HG03039 (cell line): ENCODE measurements at regions not wholly inside any gene's neighbourhood (a gene's known extent, or its start where the extent isn't known, plus 50 kb on each side); places are given as distances from the start of the nearest gene placed in this dataset.
"Not testable (repeated sequence)": the region's sequence is repeated elsewhere in the genome, so short reads cannot be mapped to it uniquely, and the experiment has no call there.

ENCODE experiments used
- ATAC-seq: cut with Tn5 transposase; IDR thresholded peaks from one replicate; pipeline ENCODE4 v1.9.1; 2021; ENCODE audit warnings: mild to moderate bottlenecking, moderate library complexity; ENCODE audit not compliant: unreplicated experiment

- ATAC-seq: no peak
Observed at GRCh38 chr12:75710361-75711069, 199.1 kb upstream of the KRR1 start.

GRCh38 chr12:75709503-75709902, 198.1 kb upstream of the KRR1 start:
- ATAC-seq: no peak

GRCh38 chr12:75708802-75709201, 197.4 kb upstream of the KRR1 start:
- ATAC-seq: no peak

- no peak for ATAC-seq
Observed at GRCh38 chr12:75707983-75708382, 196.6 kb upstream of the KRR1 start.

GRCh38 chr12:75706786-75707605, 195.6 kb upstream of the KRR1 start:
- ATAC-seq: no peak

- ATAC-seq: no peak
Observed at GRCh38 chr12:75705749-75706711, 194.6 kb upstream of the KRR1 start.

- no peak for ATAC-seq
Observed at GRCh38 chr12:75704664-75705063, 193.3 kb upstream of the KRR1 start.

- ATAC-seq: no peak
Observed at GRCh38 chr12:75704208-75704607, 192.8 kb upstream of the KRR1 start.

GRCh38 chr12:75703131-75703530, 191.7 kb upstream of the KRR1 start:
- no peak for ATAC-seq

- no peak for ATAC-seq
Observed at GRCh38 chr12:75702477-75703093, 191.2 kb upstream of the KRR1 start.

GRCh38 chr12:75701859-75702258, 190.4 kb upstream of the KRR1 start:
- ATAC-seq: no peak

GRCh38 chr12:75699728-75700496, 188.5 kb upstream of the KRR1 start:
- ATAC-seq: no peak

- ATAC-seq: no peak
Observed at GRCh38 chr12:75699251-75699650, 187.8 kb upstream of the KRR1 start.

- ATAC-seq: no peak
Observed at GRCh38 chr12:75698052-75698451, 186.6 kb upstream of the KRR1 start.

GRCh38 chr12:75695926-75696325, 184.5 kb upstream of the KRR1 start:
- ATAC-seq: no peak

- no peak for ATAC-seq
Observed at GRCh38 chr12:75694534-75695268, 183.3 kb upstream of the KRR1 start.

- ATAC-seq: no peak
Observed at GRCh38 chr12:75692876-75693275, 181.5 kb upstream of the KRR1 start.

- no peak for ATAC-seq
Observed at GRCh38 chr12:75690296-75690955, 179.0 kb upstream of the KRR1 start.

GRCh38 chr12:75686233-75686632, 174.8 kb upstream of the KRR1 start:
- not testable (repeated sequence) for ATAC-seq
